SU-DHL-6 (cell line): ENCODE measurements at regions not wholly inside any gene's neighbourhood (a gene's known extent, or its start where the extent isn't known, plus 50 kb on each side); places are given as distances from the start of the nearest gene placed in this dataset.

ENCODE experiments used
- H2AFZ ChIP-seq: fragments of 200-600 bp; sonication (generic); 2 replicates; pipeline ENCODE4 v1.6.1; 2014; ENCODE audit warnings: low read depth, mild to moderate bottlenecking, moderate library complexity, mixed read lengths, antibody characterized with exemption, low read length; ENCODE audit not compliant: severe bottlenecking
- H3F3A ChIP-seq: fragments of 200-600 bp; shearing (Covaris generic); 2 replicates; pipeline ENCODE4 v1.6.0; 2016; ENCODE audit warnings: antibody characterized with exemption, mild to moderate bottlenecking; ENCODE audit not compliant: insufficient read depth
- H3K27ac ChIP-seq: fragments of 200-600 bp; sonication (generic); 2 replicates; pipeline ENCODE4 v1.5.1; 2016; ENCODE audit warnings: low read depth, mild to moderate bottlenecking, low read length, moderate library complexity, mixed read lengths
- H3K27me3 ChIP-seq: fragments of 200-600 bp; sonication (generic), shearing (Covaris generic); 2 replicates; pipeline ENCODE4 v1.6.0; 2014; ENCODE audit warnings: mild to moderate bottlenecking, low read length
- H3K36me3 ChIP-seq: fragments of 200-600 bp; sonication (generic); 2 replicates; pipeline ENCODE4 v1.6.1; 2014; ENCODE audit warnings: mild to moderate bottlenecking, low read length, mixed read lengths
- H3K4me2 ChIP-seq: fragments of 300-600, 200-600 bp; shearing (Covaris generic), sonication (generic); 2 replicates; pipeline ENCODE4 v1.6.0; 2014; ENCODE audit warnings: low read length, low read depth, mild to moderate bottlenecking; ENCODE audit not compliant: poor library complexity, severe bottlenecking
- H3K4me3 ChIP-seq: fragments of 200-600 bp; sonication (generic); 2 replicates; pipeline ENCODE4 v1.5.1; 2014; ENCODE audit warnings: antibody characterized with exemption, low read length, mild to moderate bottlenecking, mixed read lengths; ENCODE audit not compliant: insufficient read depth, poor library complexity, severe bottlenecking
- H3K79me2 ChIP-seq: fragments of 200-600 bp; sonication (generic); 2 replicates; pipeline ENCODE4 v1.6.1; 2014; ENCODE audit warnings: mild to moderate bottlenecking, low read length, moderate library complexity; ENCODE audit not compliant: insufficient read depth
- H3K9ac ChIP-seq: fragments of 200-600 bp; sonication (generic); 2 replicates; pipeline ENCODE4 v1.7.0; 2014; ENCODE audit warnings: mild to moderate bottlenecking, low read length
- H3K9me2 ChIP-seq: fragments of 200-600 bp; sonication (generic); replicated peaks from 2 replicates; pipeline ENCODE4 v1.6.1; 2014; ENCODE audit warnings: low read length; ENCODE audit not compliant: insufficient read depth
- H3K9me3 ChIP-seq: fragments of 200-600 bp; sonication (generic); 2 replicates; pipeline ENCODE4 v1.6.1; 2014; ENCODE audit warnings: low read length, mixed read lengths; ENCODE audit not compliant: insufficient read depth
- H4K20me1 ChIP-seq: fragments of 200-600 bp; sonication (generic); 2 replicates; pipeline ENCODE4 v1.6.1; 2014; ENCODE audit warnings: low read depth, mild to moderate bottlenecking, antibody characterized with exemption, low read length, moderate library complexity, mixed read lengths
- EZH2phosphoT487 ChIP-seq: fragments of 200-600 bp; sonication (generic), shearing (Covaris generic); conservative IDR thresholded peaks from 2 replicates; pipeline ENCODE4 v1.6.1; 2018; ENCODE audit warnings: mild to moderate bottlenecking, antibody characterized with exemption, low read length, moderate library complexity, mixed read lengths
- TF ChIP-seq, protein P1 (sequence below): fragments of 200-600 bp; sonication (generic); IDR thresholded peaks from one replicate; pipeline ENCODE4 v1.5.1; 2017; ENCODE audit warnings: antibody characterized with exemption, mild to moderate bottlenecking, low read length, moderate library complexity; ENCODE audit not compliant: insufficient read depth, poor library complexity, severe bottlenecking

DNA sequence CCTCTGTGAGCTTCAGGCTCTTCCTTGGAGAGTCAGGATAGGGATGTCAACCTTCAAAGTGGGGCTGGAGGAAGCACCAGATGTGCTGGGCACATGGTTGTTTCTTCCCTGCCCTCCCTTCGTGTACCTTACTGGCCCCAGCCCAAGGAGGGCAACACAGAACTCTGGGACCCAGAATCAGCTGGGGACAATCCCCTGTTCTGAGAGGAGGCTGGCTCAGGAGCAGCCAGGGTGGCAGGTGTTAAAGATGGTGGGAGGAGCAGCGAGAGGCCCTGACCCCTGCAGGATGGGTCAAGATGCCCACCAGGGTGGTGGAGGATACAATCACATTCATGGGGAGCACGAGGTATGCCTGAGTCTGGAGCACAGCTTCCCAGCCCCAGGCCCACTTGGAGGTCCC lies 300.4 kb downstream of the ABCC12 start:
- H3K27me3 ChIP-seq, result no peaks in the 10 kb centered on the region
- no peaks in the 10 kb centered on the region for H3K9me3 ChIP-seq
- H3K27ac ChIP-seq, result no peak overlapping the region
- H4K20me1 ChIP-seq, result no peaks in the 10 kb centered on the region
- no peak overlapping the region for H3K4me2 ChIP-seq
- H3K79me2 ChIP-seq, result no peaks in the 10 kb centered on the region
- no peak for TF ChIP-seq EZH2phosphoT487
- TF ChIP-seq, protein P1, sequence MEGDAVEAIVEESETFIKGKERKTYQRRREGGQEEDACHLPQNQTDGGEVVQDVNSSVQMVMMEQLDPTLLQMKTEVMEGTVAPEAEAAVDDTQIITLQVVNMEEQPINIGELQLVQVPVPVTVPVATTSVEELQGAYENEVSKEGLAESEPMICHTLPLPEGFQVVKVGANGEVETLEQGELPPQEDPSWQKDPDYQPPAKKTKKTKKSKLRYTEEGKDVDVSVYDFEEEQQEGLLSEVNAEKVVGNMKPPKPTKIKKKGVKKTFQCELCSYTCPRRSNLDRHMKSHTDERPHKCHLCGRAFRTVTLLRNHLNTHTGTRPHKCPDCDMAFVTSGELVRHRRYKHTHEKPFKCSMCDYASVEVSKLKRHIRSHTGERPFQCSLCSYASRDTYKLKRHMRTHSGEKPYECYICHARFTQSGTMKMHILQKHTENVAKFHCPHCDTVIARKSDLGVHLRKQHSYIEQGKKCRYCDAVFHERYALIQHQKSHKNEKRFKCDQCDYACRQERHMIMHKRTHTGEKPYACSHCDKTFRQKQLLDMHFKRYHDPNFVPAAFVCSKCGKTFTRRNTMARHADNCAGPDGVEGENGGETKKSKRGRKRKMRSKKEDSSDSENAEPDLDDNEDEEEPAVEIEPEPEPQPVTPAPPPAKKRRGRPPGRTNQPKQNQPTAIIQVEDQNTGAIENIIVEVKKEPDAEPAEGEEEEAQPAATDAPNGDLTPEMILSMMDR, result no peak
- no peaks in the 10 kb centered on the region for H3K36me3 ChIP-seq
- no peaks in the 10 kb centered on the region for H3K9me2 ChIP-seq
- H3K9ac ChIP-seq, result no peak overlapping the region
- H3K4me3 ChIP-seq, result no peak overlapping the region
- H3F3A ChIP-seq, result no peaks in the 10 kb centered on the region
- no peak overlapping the region for H2AFZ ChIP-seq

DNA sequence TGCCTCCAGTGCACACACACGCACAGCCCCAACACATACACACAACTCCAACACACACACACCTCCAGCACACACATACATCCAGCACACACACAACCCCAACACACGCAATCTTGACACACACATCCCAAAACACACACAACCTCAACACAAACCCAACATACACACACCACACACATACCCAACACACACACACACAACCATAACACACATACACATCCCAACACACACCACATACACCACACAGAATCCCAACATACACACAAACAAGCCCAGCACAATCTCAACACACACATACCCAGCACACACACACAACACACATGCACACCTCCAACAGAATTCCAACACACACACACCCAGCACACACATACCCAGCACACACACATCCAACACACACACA lies 301.1 kb downstream of the ABCC12 start:
- Histone ChIP-seq H3K4me3 (no peak overlapping the region), H3K36me3 (no peaks in the 10 kb centered on the region), H3K9ac (no peak overlapping the region), H3K79me2 (no peaks in the 10 kb centered on the region), H3K4me2 (no peak overlapping the region), H3F3A (no peaks in the 10 kb centered on the region), H4K20me1 (no peaks in the 10 kb centered on the region), H3K27ac (no peak overlapping the region), H3K27me3 (no peaks in the 10 kb centered on the region), H3K9me2 (no peaks in the 10 kb centered on the region), H3K9me3 (no peaks in the 10 kb centered on the region), H2AFZ (no peak overlapping the region)
- TF ChIP-seq, protein P1, result no peak
- TF ChIP-seq EZH2phosphoT487, result no peak

DNA sequence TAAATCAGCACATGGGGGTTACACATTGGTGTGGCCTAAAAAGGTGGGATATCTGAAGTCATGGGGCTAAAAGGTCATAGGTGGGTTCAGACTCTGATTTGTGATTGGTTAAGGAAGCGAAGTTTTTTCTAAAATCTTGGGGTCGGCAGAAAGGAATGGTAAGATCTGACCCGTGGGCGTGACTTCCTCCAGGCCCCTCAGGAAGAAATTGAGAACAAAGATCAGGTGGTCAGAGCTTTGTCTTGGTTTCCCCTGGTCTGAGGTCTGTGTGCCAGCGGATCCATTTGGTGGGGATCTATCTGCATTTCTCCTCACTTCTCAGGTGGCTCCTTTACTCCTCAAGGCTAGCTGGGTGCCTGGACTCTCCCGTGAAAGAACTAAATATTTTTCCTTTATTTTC lies 302.8 kb downstream of the ABCC12 start:
- H3K4me3 ChIP-seq, result no peak overlapping the region
- H3K36me3 ChIP-seq, result no peaks in the 10 kb centered on the region
- TF ChIP-seq, protein P1, result no peak
- no peak for TF ChIP-seq EZH2phosphoT487
- no peak overlapping the region for H3K9ac ChIP-seq
- no peaks in the 10 kb centered on the region for H3F3A ChIP-seq
- H3K9me3 ChIP-seq, result no peaks in the 10 kb centered on the region
- H2AFZ ChIP-seq, result no peak overlapping the region
- no peak overlapping the region for H3K27ac ChIP-seq
- no peaks in the 10 kb centered on the region for H3K79me2 ChIP-seq
- no peak overlapping the region for H3K4me2 ChIP-seq
- no peaks in the 10 kb centered on the region for H3K9me2 ChIP-seq
- no peaks in the 10 kb centered on the region for H3K27me3 ChIP-seq
- no peaks in the 10 kb centered on the region for H4K20me1 ChIP-seq
